IMR-90 (cell line): ENCODE measurements at regions not wholly inside any gene's neighbourhood (a gene's known extent, or its start where the extent isn't known, plus 50 kb on each side); places are given as distances from the start of the nearest gene placed in this dataset.

Experiments
- ATAC-seq: fragments of 200-7000 bp; cut with Tn5 transposase; 2 replicates; pipeline ENCODE4 v1.9.1; 2020; ENCODE audit warnings: low read depth, mild to moderate bottlenecking, moderate library complexity
- BruUV-seq: library from RNA; stranded (reverse); fragments of 400-500 nt; replicated peaks from 2 replicates; lab custom pipeline; 2021; lab: Mats Ljungman, UMichigan
- CTCF ChIA-PET: fragments of 300-600 bp; formaldehyde crosslinking; extraction: SDS; loops from one replicate; lab custom pipeline; 2021; ENCODE audit warnings: antibody characterized with exemption; lab: Yijun Ruan, JAX
- POLR2A ChIA-PET: fragments of 300-600 bp; sonication (Branson Sonifier 250); formaldehyde crosslinking; loops from one replicate; lab custom pipeline; 2022; ENCODE audit warnings: antibody characterized with exemption; ENCODE audit not compliant: unreplicated experiment; lab: Charles Lee
- DNase-seq: peaks from one replicate; pipeline ENCODE4 v3.0.0; 2013
- H2AFZ ChIP-seq: replicated peaks from 2 replicates; pipeline ENCODE3; 2013; ENCODE audit warnings: low read length, mild to moderate bottlenecking; ENCODE audit not compliant: poor library complexity
- H2AK5ac ChIP-seq: 2 replicates; pipeline ENCODE4 v1.6.1; 2013; ENCODE audit warnings: low read depth, low read length, inconsistent platforms
- H2AK9ac ChIP-seq: replicated peaks from 2 replicates; pipeline ENCODE3; 2013; ENCODE audit warnings: mild to moderate bottlenecking, low read depth, low read length, moderate library complexity; ENCODE audit not compliant: poor library complexity
- H2BK120ac ChIP-seq: 2 replicates; pipeline ENCODE4 v1.6.1; 2013; ENCODE audit warnings: low read depth, low read length, inconsistent platforms
- H2BK15ac ChIP-seq: 3 replicates; pipeline ENCODE4 v1.6.1; 2013; ENCODE audit warnings: low read depth, low read length, inconsistent platforms
- H2BK20ac ChIP-seq: 2 replicates; pipeline ENCODE4 v1.6.1; 2013; ENCODE audit warnings: low read depth, mild to moderate bottlenecking, inconsistent platforms, low read length, moderate library complexity
- H2BK5ac ChIP-seq: 2 replicates; pipeline ENCODE4 v1.6.1; 2013; ENCODE audit warnings: mild to moderate bottlenecking, low read depth, low read length, inconsistent platforms; ENCODE audit not compliant: poor library complexity, severe bottlenecking
- H3K14ac ChIP-seq: replicated peaks from 2 replicates; pipeline ENCODE4 v1.6.1; 2013; ENCODE audit warnings: low read depth, low read length, inconsistent platforms
- H3K18ac ChIP-seq: 2 replicates; pipeline ENCODE4 v1.6.1; 2013; ENCODE audit warnings: low read depth, low read length, control low read depth
- H3K23ac ChIP-seq: 2 replicates; pipeline ENCODE4 v1.6.1; 2013; ENCODE audit warnings: low read depth, low read length, inconsistent platforms
- H3K27ac ChIP-seq: 2 replicates; pipeline ENCODE4 v1.5.1; 2013; ENCODE audit warnings: mild to moderate bottlenecking, control low read depth, low read length; ENCODE audit not compliant: insufficient read depth
- H3K27me3 ChIP-seq: 2 replicates; pipeline ENCODE4 v1.6.1; 2013; ENCODE audit warnings: low read length; ENCODE audit not compliant: control insufficient read depth, insufficient read depth
- H3K36me3 ChIP-seq: 2 replicates; pipeline ENCODE4 v1.6.1; 2013; ENCODE audit warnings: low read length, mixed read lengths; ENCODE audit not compliant: control insufficient read depth, insufficient read depth
- H3K4ac ChIP-seq: 2 replicates; pipeline ENCODE4 v1.6.1; 2013; ENCODE audit warnings: low read depth, low read length, inconsistent platforms
- H3K4me1 ChIP-seq: 2 replicates; pipeline ENCODE4 v1.6.1; 2013; ENCODE audit warnings: low read length, mixed read lengths; ENCODE audit not compliant: control insufficient read depth, insufficient read depth
- H3K4me2 ChIP-seq: 2 replicates; pipeline ENCODE4 v1.6.1; 2013; ENCODE audit warnings: low read depth, mild to moderate bottlenecking, control low read depth, low read length, moderate library complexity
- H3K4me3 ChIP-seq: 2 replicates; pipeline ENCODE4 v1.5.1; 2013; ENCODE audit warnings: low read depth, mild to moderate bottlenecking, control low read depth, low read length, moderate library complexity; ENCODE audit not compliant: insufficient read depth
- H3K56ac ChIP-seq: 2 replicates; pipeline ENCODE4 v1.6.1; 2013; ENCODE audit warnings: low read length, inconsistent platforms; ENCODE audit not compliant: insufficient read depth; ENCODE audit errors: extremely low read depth
- H3K79me1 ChIP-seq, 2 experiments: 2 replicates each; pipeline ENCODE4 v1.6.1; 2013; ENCODE audit warnings: low read length in 2 of 2, inconsistent platforms in 1 of 2, low read depth in 1 of 2
- H3K9ac ChIP-seq: 2 replicates; pipeline ENCODE4 v1.6.1; 2013; ENCODE audit warnings: low read depth, low read length, control low read depth
- H3K9me1 ChIP-seq: 2 replicates; pipeline ENCODE4 v1.6.1; 2013; ENCODE audit warnings: low read length, inconsistent platforms; ENCODE audit not compliant: insufficient read depth
- H3K9me3 ChIP-seq: 2 replicates; pipeline ENCODE4 v1.6.1; 2013; ENCODE audit warnings: low read length; ENCODE audit not compliant: control insufficient read depth, insufficient read depth
- H4K20me1 ChIP-seq: 2 replicates; pipeline ENCODE4 v1.6.1; 2013; ENCODE audit warnings: low read length, inconsistent platforms; ENCODE audit not compliant: insufficient read depth
- H4K5ac ChIP-seq: 2 replicates; pipeline ENCODE4 v1.6.1; 2013; ENCODE audit warnings: mild to moderate bottlenecking, low read depth, low read length, control low read depth
- H4K8ac ChIP-seq, 2 experiments: 2 replicates each; pipeline ENCODE4 v1.6.1; 2013; ENCODE audit warnings: low read depth in 2 of 2, low read length in 2 of 2, control low read depth in 1 of 2, inconsistent platforms in 1 of 2
- H4K91ac ChIP-seq: 2 replicates; pipeline ENCODE4 v1.6.1; 2013; ENCODE audit warnings: low read depth, low read length, inconsistent platforms; ENCODE audit not compliant: insufficient read depth
- CHD1 ChIP-seq: IDR thresholded peaks from 2 replicates; pipeline ENCODE4 v1.6.1; 2012; ENCODE audit warnings: low read depth, low read length, improper control_type of control experiment
- CTCF ChIP-seq: conservative IDR thresholded peaks from 2 replicates; pipeline ENCODE4 v1.5.1; 2012; ENCODE audit warnings: mild to moderate bottlenecking, low read depth, low read length, improper control_type of control experiment
- FOS ChIP-seq: fragments of 150-350 bp; IDR thresholded peaks from 2 replicates; pipeline ENCODE4 v1.6.1; 2016; ENCODE audit warnings: low read depth, low read length
- MAZ ChIP-seq: IDR thresholded peaks from 2 replicates; pipeline ENCODE4 v1.6.1; 2012; ENCODE audit warnings: low read depth, mild to moderate bottlenecking, low read length, improper control_type of control experiment, moderate library complexity, borderline replicate concordance
- MXI1 ChIP-seq: IDR thresholded peaks from 2 replicates; pipeline ENCODE4 v1.6.1; 2012; ENCODE audit warnings: low read depth, mild to moderate bottlenecking, low read length, moderate library complexity, borderline replicate concordance
- NFE2L2 ChIP-seq: fragments of 150-350 bp; IDR thresholded peaks from 2 replicates; pipeline ENCODE4 v1.6.1; 2016; ENCODE audit warnings: low read depth, mild to moderate bottlenecking, low read length
- RCOR1 ChIP-seq: IDR thresholded peaks from 2 replicates; pipeline ENCODE4 v1.6.1; 2012; ENCODE audit warnings: mild to moderate bottlenecking, low read length, improper control_type of control experiment; ENCODE audit not compliant: insufficient replicate concordance
- WGBS, 2 experiments: methylation state at CpG; one replicate each; pipeline versions ENCODE4 v1.1.5 to v1.1.7; 2013; ENCODE audit warnings: missing lambda C conversion rate in 2 of 2; ENCODE audit not compliant: insufficient read length in 1 of 2; ENCODE audit errors: extremely low coverage in 2 of 2; 5-methylcytosine and 5-hydroxymethylcytosine counted together
- dilution Hi-C: fragments of 300-500 bp; cut with HindIII; formaldehyde crosslinking; loops from one replicate; pipeline ENCODE4 v1.14.3; 2018; ENCODE audit warnings: low sequenced_read_pairs; ENCODE audit not compliant: unreplicated experiment
- in situ Hi-C: fragments of 300-500 bp; cut with MboI; formaldehyde crosslinking; loops from 3 replicates; pipeline ENCODE4 v1.14.3; 2019; ENCODE audit warnings: low sequenced_read_pairs, inconsistent platforms, mixed read lengths
- intact Hi-C: fragments of 100-400 bp; cut with micrococcal nuclease; formaldehyde crosslinking; loops from 2 replicates; pipeline ENCODE4 v1.10.0; 2022
- TF ChIP-seq, protein P1 (sequence below): fragments of 150-350 bp; IDR thresholded peaks from 2 replicates; pipeline ENCODE4 v1.6.1; 2017; ENCODE audit warnings: mild to moderate bottlenecking, antibody characterized with exemption, low read length, low read depth

DNA sequence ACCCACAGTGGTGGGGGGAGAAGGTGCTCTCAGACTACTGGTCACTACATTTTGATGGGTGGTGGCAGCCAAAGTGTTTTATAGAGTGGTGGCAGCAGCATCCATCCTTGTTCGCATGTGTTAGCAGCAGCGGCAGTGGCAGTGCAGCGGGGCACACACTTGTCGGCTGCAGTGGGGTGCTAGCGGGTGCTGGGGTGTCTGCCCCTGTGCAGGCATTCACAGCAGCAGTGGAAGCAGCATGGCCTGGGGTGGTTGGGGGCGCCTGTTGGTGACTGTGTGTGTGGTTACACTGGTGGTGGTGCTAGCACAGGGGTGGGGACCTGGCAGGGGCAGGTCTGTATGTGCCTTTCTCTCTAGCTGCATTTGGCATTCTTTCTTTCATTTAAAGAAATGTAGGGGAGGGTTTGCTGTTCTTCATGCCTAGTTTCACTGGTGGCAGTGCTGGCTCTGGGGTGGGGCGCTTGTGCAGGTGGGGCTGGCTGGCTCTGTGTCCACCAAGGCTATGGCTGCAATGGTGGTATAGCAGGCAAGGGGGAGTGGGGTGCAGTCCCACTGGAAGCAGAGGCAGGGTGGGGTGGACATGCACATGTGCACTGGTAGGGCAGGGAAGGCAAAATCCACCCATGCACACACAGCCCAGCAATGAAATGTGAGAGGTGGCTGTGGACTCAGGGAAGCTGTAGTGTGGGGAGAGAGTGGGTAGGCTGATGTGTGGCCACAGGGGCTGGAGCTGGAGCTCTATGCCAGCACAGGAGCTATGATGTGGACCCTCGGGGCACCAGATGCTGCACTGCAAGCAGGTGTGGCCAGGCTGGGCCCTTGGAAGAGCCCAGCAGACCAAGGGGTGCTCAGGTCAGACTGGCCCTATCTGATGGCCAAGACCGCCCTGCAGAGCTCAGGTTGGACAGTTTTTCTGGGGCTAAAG is 173.3 kb downstream of the PRDM13 start:
- Histone ChIP-seq H4K8ac (no peak overlapping the region), H3K9me3 (no peaks in the 10 kb centered on the region), H3K14ac (no peak overlapping the region), H3K4me1 (no peaks in the 10 kb centered on the region), H3K23ac (no peak overlapping the region), H4K5ac (no peak overlapping the region), H3K27ac (no peak overlapping the region), H3K79me1 (no peaks in the 10 kb centered on the region), H4K91ac (no peak overlapping the region), H3K18ac (no peak overlapping the region), H2BK5ac (no peak overlapping the region), H2BK15ac (no peak overlapping the region), H3K36me3 (no peaks in the 10 kb centered on the region), H2AK9ac (no peak overlapping the region), H2AFZ (no peak overlapping the region), H3K9ac (no peak overlapping the region), H3K4ac (no peak overlapping the region), H3K27me3 (peaks cover 2% of the 10 kb centered on the region), H3K4me3 (no peak overlapping the region), H3K4me2 (no peak overlapping the region), H2AK5ac (no peak overlapping the region), H4K20me1 (no peaks in the 10 kb centered on the region), H2BK20ac (no peak overlapping the region), H3K9me1 (no peaks in the 10 kb centered on the region), H2BK120ac (no peak overlapping the region), H3K56ac (no peak overlapping the region)
- DNase-seq (no peak), ATAC-seq (no peak)
- ChIA-PET POLR2A (no interaction called here), CTCF (interaction anchor here (0.6 kb wide), 1 partner anchor 1003 kb away, joined by 4 read pairs; no protein-coding TSS in a partner anchor)
- 70% methylated on average over 4 of the region's 9 CpGs; no CpG with 5 or more reads in 1 of the 2 experiments for WGBS, 2 experiments
- in situ Hi-C loops (no loop called here), intact Hi-C loops (no loop called here), dilution Hi-C loops (no loop called here)
- no TSS peak for BruUV-seq
- TF ChIP-seq NFE2L2 (no peak), CHD1 (no peak), MXI1 (no peak), RCOR1 (no peak), CTCF (no peak), FOS (no peak), MAZ (no peak)
- TF ChIP-seq, protein P1, sequence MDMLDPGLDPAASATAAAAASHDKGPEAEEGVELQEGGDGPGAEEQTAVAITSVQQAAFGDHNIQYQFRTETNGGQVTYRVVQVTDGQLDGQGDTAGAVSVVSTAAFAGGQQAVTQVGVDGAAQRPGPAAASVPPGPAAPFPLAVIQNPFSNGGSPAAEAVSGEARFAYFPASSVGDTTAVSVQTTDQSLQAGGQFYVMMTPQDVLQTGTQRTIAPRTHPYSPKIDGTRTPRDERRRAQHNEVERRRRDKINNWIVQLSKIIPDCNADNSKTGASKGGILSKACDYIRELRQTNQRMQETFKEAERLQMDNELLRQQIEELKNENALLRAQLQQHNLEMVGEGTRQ, result no peak
